B cell (primary cell): ENCODE measurements at regions not wholly inside any gene's neighbourhood (a gene's known extent, or its start where the extent isn't known, plus 50 kb on each side); places are given as distances from the start of the nearest gene placed in this dataset.

Experiments used
- ATAC-seq: fragments of 200-7000 bp; cut with Tn5 transposase; one replicate; pipeline ENCODE4 v1.10.0; 2021; ENCODE audit warnings: low read depth, mild to moderate bottlenecking, moderate number of reproducible peaks, moderate library complexity
- CTCF ChIA-PET: fragments of 350-600 bp; sonication (Branson Sonifier 250); formaldehyde crosslinking; loops from one replicate; lab custom pipeline; 2021; ENCODE audit warnings: antibody characterized with exemption, inconsistent platforms; lab: Charles Lee
- POLR2A ChIA-PET: fragments of 350-600 bp; sonication (Branson Sonifier 250); formaldehyde crosslinking; loops from one replicate; lab custom pipeline; 2021; ENCODE audit warnings: antibody characterized with exemption; lab: Charles Lee
- DNase-seq: peaks from one replicate; pipeline ENCODE4 v3.0.0; 2013
- H2AFZ ChIP-seq: 2 replicates; pipeline ENCODE4 v1.6.1; 2012; ENCODE audit warnings: mild to moderate bottlenecking, low read depth, low read length; ENCODE audit not compliant: insufficient read depth, poor library complexity, severe bottlenecking
- H3K27ac ChIP-seq, 2 donors: 1 replicate in 1 of 2; 2 replicates in 1 of 2; pipeline ENCODE4 v1.5.1; 2012 to 2013; ENCODE audit warnings: low read length in 2 of 2, mild to moderate bottlenecking in 2 of 2, moderate library complexity in 1 of 2
- H3K27me3 ChIP-seq, 4 experiments: fragments of 200-600 bp in 1 of 4; sonication (generic) in 1 of 4; replicated peaks in 1 of 4; 1 replicate in 2 of 4; 2 replicates in 2 of 4; pipeline versions ENCODE4 v1.6.1 to v1.7.0; 2013 to 2016; ENCODE audit warnings: low read length in 3 of 4, mild to moderate bottlenecking in 2 of 4, mixed read lengths in 1 of 4, moderate library complexity in 1 of 4; ENCODE audit not compliant: insufficient read depth in 4 of 4, control insufficient read depth in 3 of 4; ENCODE audit errors: control extremely low read depth in 1 of 4
- H3K36me3 ChIP-seq, 2 experiments: replicated peaks in 1 of 2; 1 replicate in 1 of 2; 2 replicates in 1 of 2; pipeline versions ENCODE4 v1.6.1 to v1.7.1; 2013; ENCODE audit warnings: low read length in 1 of 2; ENCODE audit not compliant: insufficient read depth in 2 of 2, control insufficient read depth in 1 of 2; ENCODE audit errors: control extremely low read depth in 1 of 2, extremely low read depth in 1 of 2
- H3K4me1 ChIP-seq, 2 donors: fragments of 200-600 bp in 1 of 2; sonication (generic) in 1 of 2; 1 replicate in 1 of 2; 2 replicates in 1 of 2; pipeline versions ENCODE4 v1.5.1 to v1.6.1; 2013 to 2017; ENCODE audit warnings: low read length in 2 of 2; ENCODE audit not compliant: control insufficient read depth in 2 of 2, insufficient read depth in 2 of 2
- H3K4me2 ChIP-seq: replicated peaks from 2 replicates; pipeline ENCODE3; 2012; ENCODE audit warnings: mild to moderate bottlenecking, low read depth, low read length; ENCODE audit not compliant: poor library complexity, severe bottlenecking
- H3K4me3 ChIP-seq, 5 experiments: fragments of 200-600 bp in 1 of 5; sonication (generic) in 1 of 5; 1 replicate in 3 of 5; 2 replicates in 2 of 5; pipeline versions ENCODE4 v1.5.1 to v1.7.0; 2011 to 2016; ENCODE audit warnings: low read length in 4 of 5, mild to moderate bottlenecking in 4 of 5, low read depth in 2 of 5, control low read depth in 1 of 5, moderate library complexity in 1 of 5; ENCODE audit not compliant: insufficient read depth in 1 of 5; ENCODE audit errors: control extremely low read depth in 1 of 5, extremely low read depth in 1 of 5
- H3K79me2 ChIP-seq: fragments of 200-600 bp; sonication (generic); one replicate; pipeline ENCODE4 v1.6.0; 2016; ENCODE audit warnings: low read length; ENCODE audit not compliant: control insufficient read depth, insufficient read depth
- H3K9ac ChIP-seq: fragments of 200-600 bp; sonication (generic); 2 replicates; pipeline ENCODE4 v1.6.1; 2017; ENCODE audit warnings: mild to moderate bottlenecking, low read length, moderate library complexity
- H3K9me3 ChIP-seq, 3 donors: one replicate each; pipeline versions ENCODE4 v1.6.1 to v1.7.1; 2013; ENCODE audit warnings: low read length in 2 of 3; ENCODE audit not compliant: control insufficient read depth in 2 of 3, insufficient read depth in 1 of 3; ENCODE audit errors: control extremely low read depth in 1 of 3
- H4K20me1 ChIP-seq: 2 replicates; pipeline ENCODE4 v1.6.0; 2012; ENCODE audit warnings: mild to moderate bottlenecking, low read length; ENCODE audit not compliant: insufficient read depth, control insufficient read depth, poor library complexity, severe bottlenecking
- H3K27ac Mint-ChIP-seq: one replicate; pipeline ENCODE4 v1.8.0; 2021; ENCODE audit warnings: mixed read lengths
- H3K27me3 Mint-ChIP-seq: one replicate; pipeline ENCODE4 v1.8.0; 2021; ENCODE audit warnings: mixed read lengths
- H3K4me1 Mint-ChIP-seq: one replicate; pipeline ENCODE4 v1.8.0; 2021; ENCODE audit warnings: mixed read lengths
- H3K4me3 Mint-ChIP-seq: one replicate; pipeline ENCODE4 v1.8.0; 2021; ENCODE audit warnings: mixed read lengths
- H3K9me3 Mint-ChIP-seq: one replicate; pipeline ENCODE4 v1.8.0; 2022; ENCODE audit warnings: mixed read lengths; ENCODE audit not compliant: insufficient read depth
- CTCF ChIP-seq: fragments of 200-600 bp; IDR thresholded peaks from one replicate; pipeline ENCODE4 v1.8.0; 2022; ENCODE audit warnings: antibody characterized with exemption, mild to moderate bottlenecking
- EZH2 ChIP-seq: IDR thresholded peaks from 2 replicates; pipeline ENCODE4 v1.6.1; 2012; ENCODE audit warnings: borderline replicate concordance, low read depth, mild to moderate bottlenecking, moderate library complexity, low read length; ENCODE audit not compliant: insufficient read depth, poor library complexity, severe bottlenecking
- WGBS: methylation state at CpG from one replicate; pipeline ENCODE4 v1.1.5; 2013; ENCODE audit warnings: missing lambda C conversion rate; ENCODE audit not compliant: insufficient coverage; 5-methylcytosine and 5-hydroxymethylcytosine counted together
- intact Hi-C: fragments of 100-400 bp; cut with micrococcal nuclease; formaldehyde crosslinking; loops from one replicate; pipeline ENCODE4 v1.10.0; 2022

GRCh38 chr3:132805071-132805470, 82.9 kb upstream of the NPHP3 start:
- intact Hi-C loops, result no loop called here
- no peak overlapping the region for H2AFZ ChIP-seq
- H3K27ac ChIP-seq, result no peak overlapping the region
- no peak for TF ChIP-seq CTCF
- no peak for TF ChIP-seq EZH2
- H3K36me3 ChIP-seq, result no peaks in the 10 kb centered on the region
- H3K79me2 ChIP-seq, result no peaks in the 10 kb centered on the region
- H3K4me2 ChIP-seq, result no peak overlapping the region
- no peak overlapping the region for H3K27ac Mint-ChIP-seq
- no peak overlapping the region for H3K9ac ChIP-seq
- H3K27me3 ChIP-seq, result no peaks in the 10 kb centered on the region
- no peaks in the 10 kb centered on the region for H4K20me1 ChIP-seq
- no CpG with 5 or more reads among the region's 1 CpG for WGBS
- H3K27me3 Mint-ChIP-seq, result no peaks in the 10 kb centered on the region
- DNase-seq, result no peak
- no peak for ATAC-seq
- no peaks in the 10 kb centered on the region for H3K4me1 Mint-ChIP-seq
- no peaks in the 10 kb centered on the region for H3K9me3 ChIP-seq
- POLR2A ChIA-PET, result no interaction called here
- H3K4me3 Mint-ChIP-seq, result no peak overlapping the region
- H3K4me3 ChIP-seq, result no peak overlapping the region
- H3K9me3 Mint-ChIP-seq, result no peaks in the 10 kb centered on the region
- CTCF ChIA-PET, result no interaction called here
- H3K4me1 ChIP-seq, result no peaks in the 10 kb centered on the region

GRCh38 chr3:132804498-132804897, 82.3 kb upstream of the NPHP3 start:
- intact Hi-C loops, result no loop called here

More at GRCh38 chr3:132804498-132804897, 82.3 kb upstream of the NPHP3 start:
- Histone ChIP-seq H2AFZ (no peak overlapping the region), H3K9ac (no peak overlapping the region), H3K27me3 (no peaks in the 10 kb centered on the region), H3K9me3 (no peaks in the 10 kb centered on the region), H3K79me2 (no peaks in the 10 kb centered on the region), H3K4me3 (no peak overlapping the region), H4K20me1 (no peaks in the 10 kb centered on the region), H3K4me1 (no peaks in the 10 kb centered on the region), H3K27ac (no peak overlapping the region), H3K4me2 (no peak overlapping the region), H3K36me3 (no peaks in the 10 kb centered on the region)
- no peaks in the 10 kb centered on the region for H3K27me3 Mint-ChIP-seq
- ChIA-PET CTCF (no interaction called here), POLR2A (no interaction called here)
- H3K9me3 Mint-ChIP-seq, result no peaks in the 10 kb centered on the region
- no peak for ATAC-seq
- no peak overlapping the region for H3K4me3 Mint-ChIP-seq
- TF ChIP-seq EZH2 (no peak), CTCF (no peak)
- DNase-seq, result no peak
- H3K27ac Mint-ChIP-seq, result no peak overlapping the region
- no peaks in the 10 kb centered on the region for H3K4me1 Mint-ChIP-seq
